Right cardiac atrium (tissue), 5 donors: ENCODE measurements at regions not wholly inside any gene's neighbourhood (a gene's known extent, or its start where the extent isn't known, plus 50 kb on each side); places are given as distances from the start of the nearest gene placed in this dataset.
A peak's percentile ranks its signal among the peaks of the same experiment; 100 is the strongest.

Experiments used
- ATAC-seq, 2 donors: fragments of 200-7000 bp; cut with Tn5 transposase; one replicate each; pipeline versions ENCODE4 v1.8.0 to v1.9.1; 2020; ENCODE audit warnings: moderate library complexity in 2 of 2, mild to moderate bottlenecking in 1 of 2
- DNase-seq, 3 donors: peaks; one replicate each; pipeline ENCODE4 v3.0.0-alpha.2; 2020
- H3K27ac ChIP-seq: one replicate; pipeline ENCODE4 v1.5.1; 2013; ENCODE audit warnings: mild to moderate bottlenecking, low read length, control low read depth, moderate library complexity
- H3K27me3 ChIP-seq: one replicate; pipeline ENCODE4 v1.6.1; 2013; ENCODE audit not compliant: control insufficient read depth, insufficient read depth
- H3K4me1 ChIP-seq: one replicate; pipeline ENCODE4 v1.6.1; 2013; ENCODE audit warnings: low read length; ENCODE audit not compliant: control insufficient read depth, insufficient read depth
- H3K4me3 ChIP-seq: one replicate; pipeline ENCODE4 v1.5.1; 2013; ENCODE audit warnings: low read length, control low read depth
- H3K9me3 ChIP-seq: one replicate; pipeline ENCODE4 v1.6.1; 2013; ENCODE audit warnings: low read length; ENCODE audit not compliant: control insufficient read depth
- WGBS: extraction: QIAGEN DNeasy Blood & Tissue Kit; methylation state at CpG from one replicate; pipeline ENCODE4 v1.1.7; 2013; 5-methylcytosine and 5-hydroxymethylcytosine counted together
- intact Hi-C, 4 donors: fragments of 100-400 bp; cut with DNase I; formaldehyde crosslinking; loops; one replicate each; pipeline versions ENCODE4 v1.11.0 to v1.14.0; 2022 to 2023
- donor health status: healthy with polysubstance abuse.
- donor health status: DM: no; HTN: yes; CAD: no.
- donor health status: DM: no; HTN: no; CAD: no.
- donor health status: DM: no; HTN: yes; CAD: no; lungs with severe emphysema.
- donor health status: DM: yes; HTN: yes; CAD: no.

GRCh38 chr12:30399859-30400258 is 295.8 kb downstream of the IPO8 start:
- ATAC-seq (no peak), DNase-seq (no peak)
- Histone ChIP-seq H3K4me1 (no peaks in the 10 kb centered on the region), H3K9me3 (no peaks in the 10 kb centered on the region), H3K4me3 (no peak overlapping the region), H3K27ac (no peak overlapping the region), H3K27me3 (no peaks in the 10 kb centered on the region)
- intact Hi-C loops: no loop called here
- 63% methylated on average over 2 of the region's 2 CpGs for WGBS

- Histone ChIP-seq H3K27me3 (no peaks in the 10 kb centered on the region), H3K4me3 (no peak overlapping the region), H3K27ac (no peak overlapping the region), H3K4me1 (no peaks in the 10 kb centered on the region), H3K9me3 (no peaks in the 10 kb centered on the region)
- no peak for ATAC-seq
- intact Hi-C loops: no loop called here
- 78% methylated on average over 2 of the region's 2 CpGs for WGBS
- DNase-seq: no peak
Measured at GRCh38 chr12:30396576-30396975, 299.1 kb downstream of the IPO8 start.

- Histone ChIP-seq H3K4me1 (no peaks in the 10 kb centered on the region), H3K4me3 (no peak overlapping the region), H3K27me3 (no peaks in the 10 kb centered on the region), H3K27ac (no peak overlapping the region), H3K9me3 (no peaks in the 10 kb centered on the region)
- DNase-seq: no peak
- no peak for ATAC-seq
- WGBS: 63% methylated on average over 3 of the region's 3 CpGs
- intact Hi-C loops: no loop called here
Measured at GRCh38 chr12:30395190-30395589, 300.5 kb downstream of the IPO8 start.

- no peaks in the 10 kb centered on the region for H3K9me3 ChIP-seq
- intact Hi-C loops: no loop called here
- 75% methylated on average over 5 of the region's 5 CpGs for WGBS
- no peak overlapping the region for H3K27ac ChIP-seq
- ATAC-seq (no peak), DNase-seq (no peak)
- no peak overlapping the region for H3K4me3 ChIP-seq
- H3K27me3 ChIP-seq: no peaks in the 10 kb centered on the region
- H3K4me1 ChIP-seq: no peaks in the 10 kb centered on the region
Measured at GRCh38 chr12:30391766-30392366, 303.8 kb downstream of the IPO8 start.

GRCh38 chr12:30385706-30386105 is 310.0 kb downstream of the IPO8 start:
- intact Hi-C loops: no loop called here
- 61% methylated on average over 4 of the region's 4 CpGs for WGBS
- DNase-seq: no peak

GRCh38 chr12:30384976-30385375 is 310.7 kb downstream of the IPO8 start:
- DNase-seq: no peak
- Histone ChIP-seq H3K4me3 (no peak overlapping the region), H3K27ac (no peak overlapping the region), H3K4me1 (no peaks in the 10 kb centered on the region), H3K27me3 (no peaks in the 10 kb centered on the region), H3K9me3 (no peaks in the 10 kb centered on the region)
- ATAC-seq: no peak
- WGBS: 91% methylated on average over 1 of the region's 1 CpG
- intact Hi-C loops: no loop called here

More at GRCh38 chr12:30385706-30386105, 310.0 kb downstream of the IPO8 start:
- Histone ChIP-seq H3K4me1 (no peaks in the 10 kb centered on the region), H3K27me3 (no peaks in the 10 kb centered on the region), H3K4me3 (no peak overlapping the region), H3K27ac (no peak overlapping the region), H3K9me3 (no peaks in the 10 kb centered on the region)
- no peak for ATAC-seq

GRCh38 chr12:30378307-30378706 is 317.4 kb downstream of the IPO8 start:
- Histone ChIP-seq H3K9me3 (no peaks in the 10 kb centered on the region), H3K27ac (no peak overlapping the region), H3K4me3 (no peak overlapping the region), H3K4me1 (no peaks in the 10 kb centered on the region), H3K27me3 (no peaks in the 10 kb centered on the region)
- DNase-seq (no peak), ATAC-seq (no peak)
- intact Hi-C loops: no loop called here
- 83% methylated on average over 1 of the region's 1 CpG for WGBS

- Histone ChIP-seq H3K27ac (no peak overlapping the region), H3K4me1 (no peaks in the 10 kb centered on the region), H3K4me3 (no peak overlapping the region), H3K9me3 (no peaks in the 10 kb centered on the region), H3K27me3 (no peaks in the 10 kb centered on the region)
- DNase-seq (no peak), ATAC-seq (no peak)
- intact Hi-C loops: no loop called here
Measured at GRCh38 chr12:30364822-30365221, 330.8 kb downstream of the IPO8 start.

GRCh38 chr12:30361145-30361544 is 334.5 kb downstream of the IPO8 start:
- Histone ChIP-seq H3K9me3 (no peaks in the 10 kb centered on the region), H3K4me3 (no peak overlapping the region), H3K27ac (no peak overlapping the region), H3K27me3 (no peaks in the 10 kb centered on the region), H3K4me1 (no peaks in the 10 kb centered on the region)
- 29% methylated on average over 1 of the region's 1 CpG for WGBS
- intact Hi-C loops: no loop called here
- ATAC-seq: no peak
- DNase-seq: no peak

- H3K27me3 ChIP-seq: no peaks in the 10 kb centered on the region
- no peak overlapping the region for H3K4me3 ChIP-seq
- intact Hi-C loops: no loop called here
- ATAC-seq (no peak), DNase-seq (no peak)
- 39% methylated on average over 3 of the region's 3 CpGs for WGBS
- no peak overlapping the region for H3K27ac ChIP-seq
- H3K9me3 ChIP-seq: no peaks in the 10 kb centered on the region
- no peaks in the 10 kb centered on the region for H3K4me1 ChIP-seq
Measured at GRCh38 chr12:30358671-30359070, 337.0 kb downstream of the IPO8 start.

GRCh38 chr12:30357766-30358490 is 337.7 kb downstream of the IPO8 start:
- 34% methylated on average over 7 of the region's 7 CpGs for WGBS
- intact Hi-C loops: no loop called here
- ATAC-seq (peak; percentile 92 to 96), DNase-seq (peak in 1 of 3 donors; percentile 49)
- Histone ChIP-seq H3K9me3 (no peaks in the 10 kb centered on the region), H3K4me1 (no peaks in the 10 kb centered on the region), H3K27me3 (no peaks in the 10 kb centered on the region), H3K4me3 (no peak overlapping the region), H3K27ac (peak overlapping the region; percentile 2)
